ENCODE measurements at regions not wholly inside any gene's neighbourhood (a gene's known extent, or its start where the extent isn't known, plus 50 kb on each side); places are given as distances from the start of the nearest gene placed in this dataset.

GRCh38 chr15:26177816-26178215 is 314.7 kb upstream of the ATP10A start:
- CTCF ChIA-PET, result no interaction called here
- H3K9me2 ChIP-seq (ENCODE audit: insufficient read depth), result no peaks in the 10 kb centered on the region
- RAD21 ChIA-PET (ENCODE audit: low non-redundant PET in 1 of 2, low total read pairs in 2 of 2, uncharacterized antibody in 2 of 2, unreplicated experiment in 2 of 2), result no interaction called here
- BruUV-seq (replicated peaks), result no TSS peak
- H3K9ac ChIP-seq (ENCODE audit: low read length), result no peak overlapping the region
- POLR2A ChIA-PET, result no interaction called here
- H3K27ac ChIP-seq (ENCODE audit: low read depth, low read length), result no peak overlapping the region
- H3K79me2 ChIP-seq (ENCODE audit: insufficient read depth, low read length), result no peaks in the 10 kb centered on the region
- DNase-seq (ENCODE audit: low read depth, low spot score) (no peak), ATAC-seq (no peak)
- H3K36me3 ChIP-seq (ENCODE audit: control insufficient read depth in 1 of 2, insufficient read depth in 2 of 2, low read length in 2 of 2), result no peaks in the 10 kb centered on the region
- no peak overlapping the region for H3K4me2 ChIP-seq (ENCODE audit: low read length)
- H4K20me1 ChIP-seq (ENCODE audit: insufficient read depth), result no peaks in the 10 kb centered on the region
- no peaks in the 10 kb centered on the region for H3K4me1 ChIP-seq (ENCODE audit: control insufficient read depth in 1 of 2, insufficient read depth in 2 of 2, low read length in 2 of 2)
- no peak for TF ChIP-seq CEBPB (IDR thresholded peaks at IDR 0.05; ENCODE audit: low read depth)
- TF ChIP-seq JUND (IDR thresholded peaks at IDR 0.05), result no peak
- TF ChIP-seq POLR2A (IDR thresholded peaks at IDR 0.05; ENCODE audit: borderline replicate concordance, extremely low read depth, insufficient read depth, insufficient read length), result no peak
- no peak for TF ChIP-seq EGR1 (IDR thresholded peaks at IDR 0.05; ENCODE audit: low read depth)
- TF ChIP-seq RAD21 (IDR thresholded peaks at IDR 0.05; ENCODE audit: low read depth), result no peak
- no peak for TF ChIP-seq CBX3 (IDR thresholded peaks at IDR 0.05; ENCODE audit: low read depth)
- no peak for TF ChIP-seq TCF7L2 (IDR thresholded peaks at IDR 0.05; ENCODE audit: borderline replicate concordance, extremely low read depth, insufficient read depth, insufficient read length)
- no peak for TF ChIP-seq SP1 (IDR thresholded peaks at IDR 0.05; ENCODE audit: low read depth)
- no peak for TF ChIP-seq REST (IDR thresholded peaks at IDR 0.05; ENCODE audit: low read depth)
- no peak for TF ChIP-seq EZH2 (IDR thresholded peaks at IDR 0.05)
- no peak for TF ChIP-seq MAX (IDR thresholded peaks at IDR 0.05)
- TF ChIP-seq YY1 (IDR thresholded peaks at IDR 0.05; ENCODE audit: extremely low read depth, insufficient replicate concordance, low read depth, low read length), result no peak
- no peak for TF ChIP-seq EZH2phosphoT487 (IDR thresholded peaks at IDR 0.05; ENCODE audit: borderline replicate concordance)
- no peak for TF ChIP-seq ZFX (IDR thresholded peaks at IDR 0.05)
- no peak for TF ChIP-seq ZNF274 (IDR thresholded peaks at IDR 0.05; ENCODE audit: low read depth, low read length)
- TF ChIP-seq ATF3 (IDR thresholded peaks at IDR 0.05), result no peak
- no peak for TF ChIP-seq SIN3A (IDR thresholded peaks at IDR 0.05; ENCODE audit: low read depth)
- H3K4me3 ChIP-seq (replicated peaks in 1 of 2; ENCODE audit: low read depth in 1 of 2, low read length in 2 of 2), result no peak overlapping the region
- H3K27me3 ChIP-seq (ENCODE audit: insufficient read depth, low read length), result no peaks in the 10 kb centered on the region
- H2AFZ ChIP-seq (ENCODE audit: low read depth, low read length, poor library complexity, severe bottlenecking), result no peak overlapping the region
- intact Hi-C loops (cut with micrococcal nuclease), result no loop called here
- peaks cover 11 to 31% of the 10 kb centered on the region in 2 experiments; a peak in 2 of 4 replicates for H3K9me3 ChIP-seq (ENCODE audit: control insufficient read depth in 1 of 2, insufficient read depth in 1 of 2, low read depth in 1 of 2, low read length in 2 of 2)
